ENCODE measurements at regions not wholly inside any gene's neighbourhood (a gene's known extent, or its start where the extent isn't known, plus 50 kb on each side); places are given as distances from the start of the nearest gene placed in this dataset.

DNA sequence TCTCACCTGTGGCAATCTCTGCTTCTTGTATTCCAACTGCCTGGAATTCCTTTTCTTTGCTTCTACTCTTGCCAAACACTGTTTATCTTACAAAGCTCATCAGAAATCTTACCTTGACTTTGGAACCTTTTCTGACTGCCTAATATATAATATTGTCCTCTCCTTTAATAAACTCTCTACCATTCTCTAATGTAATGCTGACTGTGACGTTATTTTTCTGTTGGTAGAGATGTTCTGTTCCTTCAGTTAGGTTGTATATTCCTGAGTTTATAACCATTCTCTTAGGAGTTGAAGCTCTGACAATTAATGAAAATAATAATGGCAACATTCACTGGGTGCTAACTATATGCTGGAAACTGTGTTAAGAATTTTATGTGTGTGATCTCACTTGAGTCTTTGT, 188.8 kb upstream of the ATP10B start:
- H3K4me1 ChIP-seq: no peaks in the 10 kb centered on the region
- WGBS, 4 donors: 75 to 86% (median 82%) methylated on average over 1 of the region's 1 CpG
- no peaks in the 10 kb centered on the region for H3K9me3 ChIP-seq
- ATAC-seq (no peak), DNase-seq (no peak)
- TF ChIP-seq, protein P1, sequence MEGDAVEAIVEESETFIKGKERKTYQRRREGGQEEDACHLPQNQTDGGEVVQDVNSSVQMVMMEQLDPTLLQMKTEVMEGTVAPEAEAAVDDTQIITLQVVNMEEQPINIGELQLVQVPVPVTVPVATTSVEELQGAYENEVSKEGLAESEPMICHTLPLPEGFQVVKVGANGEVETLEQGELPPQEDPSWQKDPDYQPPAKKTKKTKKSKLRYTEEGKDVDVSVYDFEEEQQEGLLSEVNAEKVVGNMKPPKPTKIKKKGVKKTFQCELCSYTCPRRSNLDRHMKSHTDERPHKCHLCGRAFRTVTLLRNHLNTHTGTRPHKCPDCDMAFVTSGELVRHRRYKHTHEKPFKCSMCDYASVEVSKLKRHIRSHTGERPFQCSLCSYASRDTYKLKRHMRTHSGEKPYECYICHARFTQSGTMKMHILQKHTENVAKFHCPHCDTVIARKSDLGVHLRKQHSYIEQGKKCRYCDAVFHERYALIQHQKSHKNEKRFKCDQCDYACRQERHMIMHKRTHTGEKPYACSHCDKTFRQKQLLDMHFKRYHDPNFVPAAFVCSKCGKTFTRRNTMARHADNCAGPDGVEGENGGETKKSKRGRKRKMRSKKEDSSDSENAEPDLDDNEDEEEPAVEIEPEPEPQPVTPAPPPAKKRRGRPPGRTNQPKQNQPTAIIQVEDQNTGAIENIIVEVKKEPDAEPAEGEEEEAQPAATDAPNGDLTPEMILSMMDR (IDR thresholded peaks at IDR 0.05): no peak
- TF ChIP-seq POLR2A (IDR thresholded peaks at IDR 0.05): no peak
- H3K4me3 ChIP-seq: no peak overlapping the region
- intact Hi-C loops (cut with DNase I): no loop called here
- no peaks in the 10 kb centered on the region for H3K27me3 ChIP-seq
- H3K27ac ChIP-seq: no peak overlapping the region
- H3K36me3 ChIP-seq: no peaks in the 10 kb centered on the region

DNA sequence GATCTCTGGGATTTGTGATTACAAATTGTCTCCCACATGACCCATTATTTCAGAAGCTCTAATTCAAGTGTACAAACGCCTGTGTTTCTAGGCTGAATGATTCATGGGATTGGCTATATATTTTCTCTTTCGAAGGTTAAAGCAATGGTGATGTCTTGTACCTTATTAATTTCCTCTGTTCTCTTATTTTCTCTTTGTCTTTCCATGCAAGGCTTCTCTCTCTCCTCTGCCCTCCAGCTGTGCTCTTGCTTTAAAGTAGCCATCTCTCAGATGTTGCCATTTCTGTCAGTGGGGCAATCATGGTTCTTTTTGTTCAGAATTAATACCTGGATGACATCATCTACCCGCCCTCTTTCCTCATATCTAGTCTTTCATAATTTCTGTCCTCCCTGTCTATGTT, 184.3 kb upstream of the ATP10B start:
- intact Hi-C loops (cut with DNase I): no loop called here
- no peaks in the 10 kb centered on the region for H3K4me1 ChIP-seq
- no peak for DNase-seq
- TF ChIP-seq, protein P1 (IDR thresholded peaks at IDR 0.05): no peak
- no peak for TF ChIP-seq POLR2A (IDR thresholded peaks at IDR 0.05)
- H3K4me3 ChIP-seq: no peak overlapping the region
- no peak for ATAC-seq
- H3K36me3 ChIP-seq: no peaks in the 10 kb centered on the region
- WGBS, 4 donors: 82 to 86% (median 86%) methylated on average over 3 of the region's 3 CpGs
- no peaks in the 10 kb centered on the region for H3K27me3 ChIP-seq
- H3K27ac ChIP-seq: no peak overlapping the region
- no peaks in the 10 kb centered on the region for H3K9me3 ChIP-seq

DNA sequence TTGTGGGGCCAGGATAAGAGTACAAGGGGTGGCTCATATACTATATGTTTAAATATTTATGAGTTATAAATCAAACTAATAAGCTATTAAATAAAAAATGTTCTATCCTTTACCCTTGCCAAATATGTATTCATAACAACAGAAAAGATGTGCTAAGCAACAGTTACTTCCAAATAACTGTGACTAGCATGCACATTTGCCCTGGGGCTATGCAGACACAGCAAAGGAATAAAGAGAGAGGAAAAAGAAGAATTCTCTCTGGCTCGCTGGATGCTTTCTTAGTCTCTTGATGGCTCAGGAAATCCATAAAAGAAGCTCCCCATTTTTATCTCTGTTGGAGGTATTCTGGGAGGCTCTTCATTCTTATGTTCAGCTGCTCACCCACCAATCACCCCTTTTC, 182.4 kb upstream of the ATP10B start:
- Histone ChIP-seq H3K4me3 (no peak overlapping the region), H3K4me1 (no peaks in the 10 kb centered on the region), H3K27me3 (no peaks in the 10 kb centered on the region), H3K36me3 (no peaks in the 10 kb centered on the region), H3K9me3 (no peaks in the 10 kb centered on the region), H3K27ac (no peak overlapping the region)
- DNase-seq (no peak), ATAC-seq (no peak)
- TF ChIP-seq, protein P1 (IDR thresholded peaks at IDR 0.05): no peak
- intact Hi-C loops (cut with DNase I): no loop called here
- WGBS, 4 donors: 76 to 86% (median 81%) methylated on average over 1 of the region's 1 CpG

GRCh38 chr5:161030229-161030628, 178.2 kb upstream of the ATP10B start:
- Histone ChIP-seq H3K9me3 (no peaks in the 10 kb centered on the region), H3K4me3 (no peak overlapping the region), H3K36me3 (no peaks in the 10 kb centered on the region), H3K27ac (no peak overlapping the region), H3K27me3 (no peaks in the 10 kb centered on the region), H3K4me1 (no peaks in the 10 kb centered on the region)
- TF ChIP-seq, protein P1 (IDR thresholded peaks at IDR 0.05): no peak
- TF ChIP-seq POLR2A (IDR thresholded peaks at IDR 0.05): no peak
- ATAC-seq (no peak), DNase-seq (no peak)
- 51 to 63% (median 53%) methylated on average over 3 of the region's 3 CpGs for WGBS, 4 donors
- intact Hi-C loops (cut with DNase I): no loop called here
